Activated CD4-positive, alpha-beta T cell treated with anti-CD3 and anti-CD28 coated beads for 4 hours (primary cell): ENCODE measurements at regions not wholly inside any gene's neighbourhood (a gene's known extent, or its start where the extent isn't known, plus 50 kb on each side); places are given as distances from the start of the nearest gene placed in this dataset.
"Not testable (repeated sequence)": the region's sequence is repeated elsewhere in the genome, so short reads cannot be mapped to it uniquely, and the experiment has no call there.

Experiments used
- DNase-seq, 2 donors: peaks; one replicate each; pipeline ENCODE4 v3.0.0-alpha.2; 2020

- DNase-seq, result not testable (repeated sequence)
These were observed 462.0 kb upstream of the ZMIZ1 start for GRCh38 chr10:78606766-78607165.

GRCh38 chr10:78609976-78610375, 458.8 kb upstream of the ZMIZ1 start:
- DNase-seq, result no peak

GRCh38 chr10:78613132-78613531, 455.6 kb upstream of the ZMIZ1 start:
- no peak for DNase-seq

- no peak for DNase-seq
These were observed 454.5 kb upstream of the ZMIZ1 start for GRCh38 chr10:78614267-78614666.

- DNase-seq, result no peak
These were observed 454.0 kb upstream of the ZMIZ1 start for GRCh38 chr10:78614744-78615143.

- no peak for DNase-seq
These were observed 452.6 kb upstream of the ZMIZ1 start for GRCh38 chr10:78616125-78616695.

GRCh38 chr10:78617115-78617514, 451.7 kb upstream of the ZMIZ1 start:
- DNase-seq, result no peak

- no peak for DNase-seq
These were observed 451.1 kb upstream of the ZMIZ1 start for GRCh38 chr10:78617631-78618030.

- DNase-seq, result no peak
These were observed 450.7 kb upstream of the ZMIZ1 start for GRCh38 chr10:78618050-78618449.

GRCh38 chr10:78619115-78619851, 449.5 kb upstream of the ZMIZ1 start:
- no peak for DNase-seq

GRCh38 chr10:78619896-78620295, 448.9 kb upstream of the ZMIZ1 start:
- no peak for DNase-seq

- DNase-seq, result no peak
These were observed 447.6 kb upstream of the ZMIZ1 start for GRCh38 chr10:78620985-78621799.

- no peak for DNase-seq
These were observed 445.1 kb upstream of the ZMIZ1 start for GRCh38 chr10:78623578-78624215.

GRCh38 chr10:78624791-78625190, 444.0 kb upstream of the ZMIZ1 start:
- no peak for DNase-seq

GRCh38 chr10:78626471-78626870, 442.3 kb upstream of the ZMIZ1 start:
- DNase-seq, result no peak

GRCh38 chr10:78627254-78627795, 441.4 kb upstream of the ZMIZ1 start:
- DNase-seq, result no peak

- DNase-seq, result no peak
These were observed 439.8 kb upstream of the ZMIZ1 start for GRCh38 chr10:78628976-78629375.

GRCh38 chr10:78629773-78630172, 439.0 kb upstream of the ZMIZ1 start:
- DNase-seq, result no peak

- no peak for DNase-seq
These were observed 437.6 kb upstream of the ZMIZ1 start for GRCh38 chr10:78630944-78631838.

GRCh38 chr10:78634389-78634815, 434.4 kb upstream of the ZMIZ1 start:
- DNase-seq, result no peak

GRCh38 chr10:78634835-78635234, 433.9 kb upstream of the ZMIZ1 start:
- no peak for DNase-seq

GRCh38 chr10:78639629-78640028, 429.1 kb upstream of the ZMIZ1 start:
- DNase-seq, result no peak
